Vagina (tissue), 2 donors: ENCODE measurements at regions not wholly inside any gene's neighbourhood (a gene's known extent, or its start where the extent isn't known, plus 50 kb on each side); places are given as distances from the start of the nearest gene placed in this dataset.

Experiments
- DNase-seq, 2 donors: peaks; one replicate each; pipeline ENCODE4 v3.0.0-alpha.2; 2017; ENCODE audit errors: extremely low spot score in 2 of 2
- H3K27ac ChIP-seq: fragments of 200-600 bp; sonication (generic); one replicate; pipeline ENCODE4 v1.5.1; 2019
- H3K27me3 ChIP-seq: fragments of 200-600 bp; sonication (generic); one replicate; pipeline ENCODE4 v1.5.1; 2019
- H3K36me3 ChIP-seq, 2 donors: fragments of 200-600 bp; sonication (generic); one replicate each; pipeline ENCODE4 v1.5.1; 2017 to 2019
- H3K4me1 ChIP-seq: fragments of 200-600 bp; sonication (generic); one replicate; pipeline ENCODE4 v1.5.1; 2019
- H3K4me3 ChIP-seq, 2 donors: fragments of 200-600 bp; sonication (generic); 1 replicate in 1 of 2; 2 replicates in 1 of 2; pipeline ENCODE4 v1.5.1; 2016 to 2019
- H3K9me3 ChIP-seq: fragments of 200-600 bp; sonication (generic); one replicate; pipeline ENCODE4 v1.5.1; 2019
- POLR2A ChIP-seq, 2 donors: fragments of 450-650 bp; IDR thresholded peaks; one replicate each; pipeline ENCODE4 v1.6.1; 2017; ENCODE audit warnings: antibody characterized with exemption in 2 of 2, mild to moderate bottlenecking in 2 of 2, moderate library complexity in 2 of 2
- POLR2AphosphoS5 ChIP-seq, 2 donors: sonication (generic); formaldehyde crosslinking; IDR thresholded peaks; one replicate each; pipeline ENCODE4 v1.9.0; 2017; ENCODE audit warnings: antibody characterized with exemption in 2 of 2, mild to moderate bottlenecking in 2 of 2, low read depth in 1 of 2; ENCODE audit not compliant: insufficient read depth in 1 of 2
- intact Hi-C: fragments of 100-400 bp; cut with DNase I; formaldehyde crosslinking; loops from one replicate; pipeline ENCODE4 v1.15.1; 2023
- TF ChIP-seq, protein P1 (sequence below), 3 experiments: fragments of 450-650 bp in 2 of 3; fragments of 200-600 bp in 1 of 3; sonication (generic) in 1 of 3; IDR thresholded peaks; one replicate each; pipeline ENCODE4 v1.5.1; 2017 to 2019; ENCODE audit warnings: antibody characterized with exemption in 3 of 3, mild to moderate bottlenecking in 2 of 3, moderate library complexity in 2 of 3

DNA sequence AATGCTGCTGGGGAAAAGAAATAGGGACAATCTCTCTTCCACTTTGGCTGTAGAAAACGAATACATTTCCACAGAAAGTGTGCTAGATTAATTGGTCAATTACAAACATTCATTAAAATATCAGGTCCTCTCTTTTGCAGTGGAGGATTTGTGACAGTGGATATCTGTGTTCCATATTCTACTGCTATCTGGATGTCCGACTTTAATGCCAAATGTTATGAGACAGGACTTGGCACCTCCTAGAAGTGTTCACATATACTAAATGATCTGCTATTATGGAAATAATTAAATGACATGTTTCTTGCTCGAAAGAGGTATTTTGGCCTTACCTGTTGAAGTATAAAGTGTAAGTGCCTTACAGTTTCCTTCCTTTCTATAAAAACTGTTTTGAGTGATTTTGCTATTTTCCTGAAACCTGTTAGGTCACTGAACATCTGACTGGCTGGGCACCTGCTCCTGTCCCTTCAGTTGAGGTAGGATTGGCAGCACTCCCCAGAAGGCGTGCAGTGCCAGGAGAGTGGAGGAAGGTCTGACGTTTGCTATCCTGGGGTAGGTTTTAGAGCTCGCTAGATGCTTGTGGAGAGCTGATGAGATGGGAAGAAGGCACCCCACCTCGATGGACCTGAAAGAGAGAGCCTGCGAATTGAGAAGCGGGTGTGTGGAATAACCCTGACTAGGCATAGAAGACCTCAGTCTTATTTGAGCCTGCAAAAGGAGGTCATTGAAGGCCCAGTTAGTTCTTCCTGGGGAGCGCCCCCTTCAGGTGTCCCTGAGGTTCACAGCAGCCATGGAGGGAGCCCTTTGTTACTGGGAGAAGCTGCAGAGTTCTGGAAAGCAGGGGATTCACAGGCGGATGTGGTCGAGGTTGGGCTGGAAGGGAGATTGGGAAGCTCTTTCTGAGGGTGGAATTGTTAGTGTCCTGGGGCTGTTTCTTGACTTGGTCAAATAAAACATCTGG, 159.4 kb upstream of the ZNF267 start:
- H3K4me1 ChIP-seq = peaks cover 29% of the 10 kb centered on the region
- H3K36me3 ChIP-seq = no peaks in the 10 kb centered on the region
- TF ChIP-seq, protein P1, sequence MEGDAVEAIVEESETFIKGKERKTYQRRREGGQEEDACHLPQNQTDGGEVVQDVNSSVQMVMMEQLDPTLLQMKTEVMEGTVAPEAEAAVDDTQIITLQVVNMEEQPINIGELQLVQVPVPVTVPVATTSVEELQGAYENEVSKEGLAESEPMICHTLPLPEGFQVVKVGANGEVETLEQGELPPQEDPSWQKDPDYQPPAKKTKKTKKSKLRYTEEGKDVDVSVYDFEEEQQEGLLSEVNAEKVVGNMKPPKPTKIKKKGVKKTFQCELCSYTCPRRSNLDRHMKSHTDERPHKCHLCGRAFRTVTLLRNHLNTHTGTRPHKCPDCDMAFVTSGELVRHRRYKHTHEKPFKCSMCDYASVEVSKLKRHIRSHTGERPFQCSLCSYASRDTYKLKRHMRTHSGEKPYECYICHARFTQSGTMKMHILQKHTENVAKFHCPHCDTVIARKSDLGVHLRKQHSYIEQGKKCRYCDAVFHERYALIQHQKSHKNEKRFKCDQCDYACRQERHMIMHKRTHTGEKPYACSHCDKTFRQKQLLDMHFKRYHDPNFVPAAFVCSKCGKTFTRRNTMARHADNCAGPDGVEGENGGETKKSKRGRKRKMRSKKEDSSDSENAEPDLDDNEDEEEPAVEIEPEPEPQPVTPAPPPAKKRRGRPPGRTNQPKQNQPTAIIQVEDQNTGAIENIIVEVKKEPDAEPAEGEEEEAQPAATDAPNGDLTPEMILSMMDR (IDR thresholded peaks at IDR 0.05) = no peak
- TF ChIP-seq POLR2AphosphoS5 (IDR thresholded peaks at IDR 0.05; ENCODE audit: insufficient read depth in 1 of 2, low read depth in 1 of 2) (no peak), POLR2A (IDR thresholded peaks at IDR 0.05) (no peak)
- DNase-seq = no peak
- H3K9me3 ChIP-seq = no peaks in the 10 kb centered on the region
- H3K4me3 ChIP-seq = peak overlapping the region; percentile 80 to 97
- H3K27ac ChIP-seq = peak overlapping the region; percentile 85
- H3K27me3 ChIP-seq = no peaks in the 10 kb centered on the region
- intact Hi-C loops = no loop called here

DNA sequence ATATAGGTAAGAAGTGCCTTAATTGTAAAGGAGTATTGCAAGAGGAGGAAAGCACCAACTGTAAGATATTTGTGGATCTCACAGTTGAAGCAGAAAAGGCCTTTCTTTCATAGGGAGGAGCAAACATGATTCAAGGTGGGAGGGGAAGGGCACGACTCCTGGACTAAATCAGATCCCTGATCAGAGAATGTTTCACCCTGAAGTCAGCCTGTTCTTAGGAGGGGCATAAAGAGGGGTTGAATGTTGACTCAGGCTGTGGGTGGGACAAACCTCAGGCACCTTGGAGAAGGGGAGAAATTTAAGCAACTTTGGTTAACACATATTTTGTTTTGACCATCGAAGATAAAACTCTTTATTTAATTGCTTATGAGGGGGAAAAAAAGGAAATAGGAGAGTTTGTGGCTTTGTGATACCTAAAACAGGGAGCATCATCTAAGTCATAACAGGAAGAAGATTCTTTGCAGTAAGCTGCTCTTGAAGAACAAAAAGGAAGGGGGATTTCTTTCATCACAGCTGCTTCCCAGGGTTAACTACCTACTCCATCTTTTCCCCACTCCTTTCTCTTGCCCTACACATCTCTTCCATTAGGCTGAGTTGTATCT, 158.6 kb upstream of the ZNF267 start:
- no peaks in the 10 kb centered on the region for H3K36me3 ChIP-seq
- intact Hi-C loops = no loop called here
- H3K9me3 ChIP-seq = no peaks in the 10 kb centered on the region
- H3K4me1 ChIP-seq = peaks cover 29% of the 10 kb centered on the region
- TF ChIP-seq POLR2AphosphoS5 (IDR thresholded peaks at IDR 0.05; ENCODE audit: insufficient read depth in 1 of 2, low read depth in 1 of 2) (no peak), POLR2A (IDR thresholded peaks at IDR 0.05) (no peak)
- TF ChIP-seq, protein P1 (IDR thresholded peaks at IDR 0.05) = no peak
- H3K4me3 ChIP-seq = no peak overlapping the region
- no peak overlapping the region for H3K27ac ChIP-seq
- H3K27me3 ChIP-seq = no peaks in the 10 kb centered on the region
- DNase-seq = no peak

DNA sequence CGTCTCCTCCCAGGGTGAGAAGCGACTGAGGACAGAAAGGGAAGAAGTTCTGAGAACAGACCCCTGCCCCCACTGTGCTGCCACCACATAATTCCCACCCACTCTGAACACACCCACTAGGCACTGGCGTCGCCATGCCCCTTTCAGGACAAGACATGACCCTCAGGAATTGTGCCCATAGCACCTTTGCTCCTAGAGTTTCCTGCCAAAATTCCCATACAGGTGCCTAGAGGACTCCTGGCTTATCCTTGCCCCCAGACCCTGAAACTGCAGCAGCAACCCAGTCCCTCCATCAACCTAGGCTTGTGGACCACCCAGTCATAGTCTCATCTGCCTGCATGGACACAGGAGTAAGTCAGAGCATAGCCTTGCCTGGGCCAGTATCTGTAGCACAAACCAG, 157.7 kb upstream of the ZNF267 start:
- DNase-seq = no peak
- H3K36me3 ChIP-seq = no peaks in the 10 kb centered on the region
- no peak overlapping the region for H3K4me3 ChIP-seq
- no peaks in the 10 kb centered on the region for H3K27me3 ChIP-seq
- H3K4me1 ChIP-seq = peaks cover 29% of the 10 kb centered on the region
- intact Hi-C loops = no loop called here
- no peak overlapping the region for H3K27ac ChIP-seq
- no peaks in the 10 kb centered on the region for H3K9me3 ChIP-seq
- TF ChIP-seq POLR2A (IDR thresholded peaks at IDR 0.05) (no peak), POLR2AphosphoS5 (IDR thresholded peaks at IDR 0.05; ENCODE audit: insufficient read depth in 1 of 2, low read depth in 1 of 2) (no peak)
- TF ChIP-seq, protein P1 (IDR thresholded peaks at IDR 0.05) = no peak

DNA sequence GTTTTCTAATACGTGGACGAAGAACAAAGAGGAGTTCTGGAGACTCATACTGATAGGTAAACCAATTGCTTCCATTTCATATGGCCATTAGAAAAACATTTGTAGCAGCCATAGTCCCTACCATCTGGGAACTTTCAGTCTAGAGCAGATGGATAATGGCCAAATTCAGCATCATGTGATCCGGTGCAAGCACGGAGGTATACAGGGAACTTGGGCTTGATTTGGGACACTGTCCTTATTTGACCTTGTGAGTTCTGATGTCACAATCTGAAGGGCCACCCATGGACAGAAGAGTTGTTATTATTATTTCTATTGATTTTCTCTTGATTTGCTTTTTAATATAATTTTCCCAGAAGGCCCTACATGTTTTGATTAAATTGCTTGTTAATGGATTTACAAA, 154.6 kb upstream of the ZNF267 start:
- H3K4me3 ChIP-seq = no peak overlapping the region
- H3K27ac ChIP-seq = no peak overlapping the region
- no peaks in the 10 kb centered on the region for H3K27me3 ChIP-seq
- peaks cover 0 to 12% of the 10 kb centered on the region in 2 donors for H3K36me3 ChIP-seq
- peaks cover 26% of the 10 kb centered on the region for H3K4me1 ChIP-seq
- intact Hi-C loops = no loop called here
- TF ChIP-seq POLR2A (IDR thresholded peaks at IDR 0.05) (no peak), POLR2AphosphoS5 (IDR thresholded peaks at IDR 0.05; ENCODE audit: insufficient read depth in 1 of 2, low read depth in 1 of 2) (no peak)
- TF ChIP-seq, protein P1 (IDR thresholded peaks at IDR 0.05) = no peak
- DNase-seq = no peak
- H3K9me3 ChIP-seq = no peaks in the 10 kb centered on the region

DNA sequence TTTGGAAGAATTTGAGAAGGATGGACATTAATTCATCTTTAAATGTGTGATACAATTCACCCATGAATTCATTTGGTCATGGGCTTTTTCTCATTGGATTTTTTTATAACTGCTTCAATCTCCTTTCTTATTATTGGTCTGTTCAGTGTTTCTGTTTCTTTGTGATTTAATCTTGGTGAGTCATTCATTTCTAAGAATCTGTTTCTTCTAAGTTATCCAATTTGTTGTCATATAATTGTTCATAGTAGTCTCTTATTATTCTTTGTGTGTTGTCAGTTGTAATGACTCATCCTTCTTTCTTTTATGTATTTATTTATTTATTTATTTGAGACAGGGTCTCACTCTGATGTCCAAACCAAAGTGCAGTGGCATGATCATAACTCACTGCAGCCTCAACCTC, 146.1 kb upstream of the ZNF267 start:
- Histone ChIP-seq H3K27ac (no peak overlapping the region), H3K4me3 (no peak overlapping the region), H3K9me3 (no peaks in the 10 kb centered on the region), H3K36me3 (peaks cover 0 to 63% of the 10 kb centered on the region in 2 donors), H3K4me1 (no peaks in the 10 kb centered on the region), H3K27me3 (no peaks in the 10 kb centered on the region)
- intact Hi-C loops = no loop called here
- TF ChIP-seq POLR2A (IDR thresholded peaks at IDR 0.05) (no peak), POLR2AphosphoS5 (IDR thresholded peaks at IDR 0.05; ENCODE audit: insufficient read depth in 1 of 2, low read depth in 1 of 2) (no peak)
- TF ChIP-seq, protein P1 (IDR thresholded peaks at IDR 0.05) = no peak
- DNase-seq = no peak
